K562 (cell line): ENCODE measurements at regions not wholly inside any gene's neighbourhood (a gene's known extent, or its start where the extent isn't known, plus 50 kb on each side); places are given as distances from the start of the nearest gene placed in this dataset.

Source experiments
- ATAC-seq: fragments of 200-7000 bp; cut with Tn5 transposase; 3 replicates; pipeline ENCODE4 v1.9.1; 2020; ENCODE audit warnings: moderate library complexity
- BruUV-seq: library from RNA; stranded (reverse); fragments of 400-500 nt; replicated peaks from 2 replicates; lab custom pipeline; 2021; lab: Mats Ljungman, UMichigan
- CTCF ChIA-PET: fragments of 300-600 bp; formaldehyde crosslinking; extraction: SDS; loops from one replicate; lab custom pipeline; 2021; ENCODE audit warnings: low intra/inter-chr PET ratio; lab: Yijun Ruan, JAX
- POLR2A ChIA-PET: fragments of 300-600, 350-650 bp; sonication (Branson Sonifier 250); formaldehyde crosslinking; extraction: SDS; loops from one replicate; lab custom pipeline; 2021; ENCODE audit warnings: antibody characterized with exemption, inconsistent platforms; lab: Yijun Ruan, JAX
- DNase-seq, 4 experiments: peaks; one replicate each; pipeline versions ENCODE4 v3.0.0 to v3.0.0-alpha.2; 2011 to 2018; ENCODE audit warnings: low spot score in 3 of 4, mixed read lengths in 3 of 4; ENCODE audit errors: extremely low read depth in 1 of 4
- FAIRE-seq: peaks from 2 replicates; lab custom pipeline; 2011; peaks lifted over from hg19 to GRCh38; lab: Jason Lieb, UNC
- H2AFZ ChIP-seq: 2 replicates; pipeline ENCODE4 v1.6.0; 2011; ENCODE audit warnings: low read depth, low read length, control low read depth, inconsistent platforms
- H3K27ac ChIP-seq: fragments of 200-600 bp; 3 replicates; pipeline ENCODE4 v1.8.0; 2011; ENCODE audit warnings: low read depth, mild to moderate bottlenecking, control low read depth, inconsistent platforms, low read length, moderate library complexity, mixed read lengths; ENCODE audit errors: extremely low read depth
- H3K27me3 ChIP-seq, 2 experiments: fragments of 300-600 bp in 1 of 2; 2 replicates in 1 of 2; 3 replicates in 1 of 2; pipeline versions ENCODE4 v1.6.0 to v1.8.0; 2011; ENCODE audit warnings: inconsistent platforms in 2 of 2, low read length in 2 of 2, mild to moderate bottlenecking in 1 of 2, mixed read lengths in 1 of 2, moderate library complexity in 1 of 2; ENCODE audit not compliant: control insufficient read depth in 2 of 2, insufficient read depth in 2 of 2
- H3K36me3 ChIP-seq: fragments of 300-600 bp; 3 replicates; pipeline ENCODE4 v1.8.0; 2011; ENCODE audit warnings: mild to moderate bottlenecking, low read length, inconsistent platforms; ENCODE audit not compliant: control insufficient read depth, insufficient read depth
- H3K4me1 ChIP-seq, 2 experiments: fragments of 200-600 bp in 1 of 2; replicated peaks in 1 of 2; 2 replicates in 1 of 2; 3 replicates in 1 of 2; pipeline versions ENCODE4 v1.5.1 to v1.8.0; 2011; ENCODE audit warnings: inconsistent platforms in 2 of 2, low read length in 2 of 2, mild to moderate bottlenecking in 1 of 2, mixed read lengths in 1 of 2, moderate library complexity in 1 of 2; ENCODE audit not compliant: control insufficient read depth in 2 of 2, insufficient read depth in 2 of 2
- H3K4me2 ChIP-seq: 2 replicates; pipeline ENCODE4 v1.6.1; 2011; ENCODE audit warnings: low read length, control low read depth, inconsistent platforms, mixed read lengths; ENCODE audit not compliant: insufficient read depth
- H3K4me3 ChIP-seq: fragments of 200-600 bp; sonication (generic), shearing (Covaris generic); 2 replicates; pipeline ENCODE4 v1.5.1; 2016; ENCODE audit warnings: control low read depth, inconsistent platforms
- H3K79me2 ChIP-seq: fragments of 200-600 bp; 3 replicates; pipeline ENCODE4 v1.8.0; 2011; ENCODE audit warnings: low read length, inconsistent platforms; ENCODE audit not compliant: control insufficient read depth, insufficient read depth
- H3K9ac ChIP-seq, 2 experiments: 2 replicates each; pipeline versions ENCODE4 v1.6.0 to v1.6.1; 2011; ENCODE audit warnings: low read depth in 2 of 2, low read length in 2 of 2, control low read depth in 1 of 2, inconsistent platforms in 1 of 2, mild to moderate bottlenecking in 1 of 2, mixed read lengths in 1 of 2; ENCODE audit not compliant: insufficient read depth in 1 of 2
- H3K9me1 ChIP-seq: one replicate; pipeline ENCODE4 v1.6.0; 2011; ENCODE audit warnings: inconsistent platforms, mild to moderate bottlenecking, low read length, moderate library complexity; ENCODE audit not compliant: control insufficient read depth, insufficient read depth
- H3K9me3 ChIP-seq: replicated peaks from 2 replicates; pipeline ENCODE4 v1.5.1; 2011; ENCODE audit warnings: low read depth, low read length, inconsistent platforms; ENCODE audit not compliant: control insufficient read depth, insufficient read depth
- H4K20me1 ChIP-seq: replicated peaks from 2 replicates; pipeline ENCODE4 v1.6.1; 2011; ENCODE audit warnings: low read length, inconsistent platforms, mixed read lengths; ENCODE audit not compliant: control insufficient read depth, insufficient read depth
- HCFC1 ChIP-seq: IDR thresholded peaks from 2 replicates; pipeline ENCODE4 v1.6.1; 2012; ENCODE audit warnings: low read depth, low read length, improper control_type of control experiment
- HDAC8 ChIP-seq: fragments of 450-650 bp; IDR thresholded peaks from 2 replicates; pipeline ENCODE4 v1.6.1; 2016; ENCODE audit warnings: mild to moderate bottlenecking, missing genetic modification characterization, moderate library complexity, missing compliant biosample characterization
- PML ChIP-seq: IDR thresholded peaks from 2 replicates; pipeline ENCODE4 v1.6.1; 2012; ENCODE audit warnings: low read length, inconsistent platforms
- RAD21 ChIP-seq, 2 experiments: fragments of 250-450 bp in 1 of 2; fragments of 450-650 bp in 1 of 2; sonication (Bioruptor Pico) in 1 of 2; formaldehyde crosslinking in 1 of 2; IDR thresholded peaks in 1 of 2; conservative IDR thresholded peaks in 1 of 2; 2 replicates each; pipeline versions ENCODE4 v1.4.0 to v1.8.0; 2020 to 2022; ENCODE audit warnings: mild to moderate bottlenecking in 2 of 2, moderate library complexity in 1 of 2
- SREBF2 ChIP-seq: sonication (generic); formaldehyde crosslinking; IDR thresholded peaks from 2 replicates; pipeline ENCODE4 v1.4.0; 2020; ENCODE audit warnings: mild to moderate bottlenecking, missing genetic modification reagents
- TRIM28 ChIP-seq: fragments of 450-650 bp; IDR thresholded peaks from 2 replicates; pipeline ENCODE4 v1.6.1; 2017
- WHSC1 ChIP-seq: IDR thresholded peaks from one replicate; pipeline ENCODE4 v1.6.1; 2012; ENCODE audit warnings: low read length, control low read depth, inconsistent platforms
- ZNF224 ChIP-seq: sonication (generic); formaldehyde crosslinking; IDR thresholded peaks from 2 replicates; pipeline ENCODE4 v1.8.0; 2022; ENCODE audit warnings: mild to moderate bottlenecking, missing genetic modification reagents
- ZNF384 ChIP-seq: IDR thresholded peaks from 2 replicates; pipeline ENCODE4 v1.6.1; 2012; ENCODE audit warnings: low read depth, low read length, improper control_type of control experiment
- ZNF551 ChIP-seq: fragments of 250-450 bp; sonication (Bioruptor Pico); IDR thresholded peaks from 2 replicates; pipeline ENCODE4 v1.5.0; 2021; ENCODE audit warnings: mild to moderate bottlenecking, moderate library complexity
- WGBS: fragments of 100-300 bp; shearing (Covaris generic); methylation state at CpG from one replicate; pipeline ENCODE4 v1.1.6; 2016; ENCODE audit warnings: low coverage, mixed read lengths; ENCODE audit not compliant: insufficient coverage; ENCODE audit errors: missing lambda C conversion rate; 5-methylcytosine and 5-hydroxymethylcytosine counted together
- in situ Hi-C: fragments of 300-500 bp; cut with MboI; formaldehyde crosslinking; loops from 4 replicates; pipeline ENCODE4 v1.15.0; 2018; ENCODE audit warnings: inconsistent platforms, mixed read lengths
- intact Hi-C: fragments of 100-400 bp; cut with micrococcal nuclease; formaldehyde crosslinking; loops from 2 replicates; pipeline ENCODE4 v1.14.2; 2022
- TF ChIP-seq, protein P1 (sequence below), 2 experiments: fragments of 450-650 bp; IDR thresholded peaks; 2 replicates each; pipeline ENCODE4 v1.6.1; 2018; ENCODE audit warnings: mild to moderate bottlenecking in 2 of 2, low read depth in 1 of 2; ENCODE audit not compliant: partially characterized antibody in 2 of 2
- TF ChIP-seq, protein P2 (sequence below): fragments of 200-800 bp; sonication (Bioruptor generic); IDR thresholded peaks from 2 replicates; pipeline ENCODE4 v1.6.1; 2017; ENCODE audit warnings: missing genetic modification characterization, missing compliant biosample characterization
- TF ChIP-seq, protein P3 (sequence below): IDR thresholded peaks from 2 replicates; pipeline ENCODE4 v1.6.1; 2012; ENCODE audit warnings: low read depth, low read length, improper control_type of control experiment, borderline replicate concordance
- TF ChIP-seq, protein P4 (sequence below): fragments of 250-450 bp; sonication (Bioruptor Pico); IDR thresholded peaks from 2 replicates; pipeline ENCODE4 v1.8.0; 2021; ENCODE audit warnings: borderline replicate concordance, mild to moderate bottlenecking, moderate library complexity; ENCODE audit not compliant: poor library complexity, severe bottlenecking
- TF ChIP-seq, protein P5 (sequence below): IDR thresholded peaks from 3 replicates; pipeline ENCODE4 v1.6.1; 2011; ENCODE audit warnings: borderline replicate concordance, mild to moderate bottlenecking; ENCODE audit not compliant: insufficient read length, insufficient read depth

DNA sequence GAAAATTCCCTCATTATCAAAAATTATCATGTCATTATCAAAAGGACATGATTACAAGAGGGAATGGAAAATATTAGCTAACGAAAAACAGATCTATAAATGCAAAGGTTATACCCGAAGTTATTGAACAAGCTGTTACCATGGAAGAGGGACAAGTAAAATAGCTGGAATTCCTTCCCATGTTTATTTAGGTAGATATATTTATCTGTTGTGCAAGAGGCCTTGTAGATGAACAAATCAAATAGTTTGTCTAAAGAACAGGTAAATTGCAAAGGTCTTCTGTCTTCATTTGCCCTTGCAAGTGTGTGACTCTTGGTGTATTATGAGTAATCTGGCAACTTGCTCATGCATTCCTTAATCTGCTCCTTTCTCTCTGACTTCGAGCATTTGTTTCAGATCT lies 1170.9 kb downstream of the SORCS1 start:
- Histone ChIP-seq H3K4me1 (no peaks in the 10 kb centered on the region), H4K20me1 (no peaks in the 10 kb centered on the region), H3K9me1 (no peaks in the 10 kb centered on the region), H3K36me3 (no peaks in the 10 kb centered on the region), H2AFZ (no peak overlapping the region), H3K4me3 (no peak overlapping the region), H3K9me3 (no peaks in the 10 kb centered on the region), H3K9ac (no peak overlapping the region), H3K4me2 (no peak overlapping the region), H3K27ac (no peak overlapping the region), H3K79me2 (no peaks in the 10 kb centered on the region), H3K27me3 (no peaks in the 10 kb centered on the region)
- CTCF ChIA-PET = no interaction called here
- POLR2A ChIA-PET = no interaction called here
- BruUV-seq = no TSS peak
- intact Hi-C loops = no loop called here
- FAIRE-seq = no peak
- DNase-seq = no peak
- no peak for ATAC-seq
- in situ Hi-C loops = no loop called here
- WGBS = 0% methylated on average over 3 of the region's 3 CpGs
- TF ChIP-seq HCFC1 = no peak
- TF ChIP-seq, protein P1, sequence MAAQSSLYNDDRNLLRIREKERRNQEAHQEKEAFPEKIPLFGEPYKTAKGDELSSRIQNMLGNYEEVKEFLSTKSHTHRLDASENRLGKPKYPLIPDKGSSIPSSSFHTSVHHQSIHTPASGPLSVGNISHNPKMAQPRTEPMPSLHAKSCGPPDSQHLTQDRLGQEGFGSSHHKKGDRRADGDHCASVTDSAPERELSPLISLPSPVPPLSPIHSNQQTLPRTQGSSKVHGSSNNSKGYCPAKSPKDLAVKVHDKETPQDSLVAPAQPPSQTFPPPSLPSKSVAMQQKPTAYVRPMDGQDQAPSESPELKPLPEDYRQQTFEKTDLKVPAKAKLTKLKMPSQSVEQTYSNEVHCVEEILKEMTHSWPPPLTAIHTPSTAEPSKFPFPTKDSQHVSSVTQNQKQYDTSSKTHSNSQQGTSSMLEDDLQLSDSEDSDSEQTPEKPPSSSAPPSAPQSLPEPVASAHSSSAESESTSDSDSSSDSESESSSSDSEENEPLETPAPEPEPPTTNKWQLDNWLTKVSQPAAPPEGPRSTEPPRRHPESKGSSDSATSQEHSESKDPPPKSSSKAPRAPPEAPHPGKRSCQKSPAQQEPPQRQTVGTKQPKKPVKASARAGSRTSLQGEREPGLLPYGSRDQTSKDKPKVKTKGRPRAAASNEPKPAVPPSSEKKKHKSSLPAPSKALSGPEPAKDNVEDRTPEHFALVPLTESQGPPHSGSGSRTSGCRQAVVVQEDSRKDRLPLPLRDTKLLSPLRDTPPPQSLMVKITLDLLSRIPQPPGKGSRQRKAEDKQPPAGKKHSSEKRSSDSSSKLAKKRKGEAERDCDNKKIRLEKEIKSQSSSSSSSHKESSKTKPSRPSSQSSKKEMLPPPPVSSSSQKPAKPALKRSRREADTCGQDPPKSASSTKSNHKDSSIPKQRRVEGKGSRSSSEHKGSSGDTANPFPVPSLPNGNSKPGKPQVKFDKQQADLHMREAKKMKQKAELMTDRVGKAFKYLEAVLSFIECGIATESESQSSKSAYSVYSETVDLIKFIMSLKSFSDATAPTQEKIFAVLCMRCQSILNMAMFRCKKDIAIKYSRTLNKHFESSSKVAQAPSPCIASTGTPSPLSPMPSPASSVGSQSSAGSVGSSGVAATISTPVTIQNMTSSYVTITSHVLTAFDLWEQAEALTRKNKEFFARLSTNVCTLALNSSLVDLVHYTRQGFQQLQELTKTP (IDR thresholded peaks at IDR 0.05; ENCODE audit: low read depth in 1 of 2, partially characterized antibody in 2 of 2) = no peak
- no peak for TF ChIP-seq RAD21 (CRISPR knock-in tag; conservative IDR thresholded peaks at IDR 0.05 in 1 of 2, IDR thresholded peaks at IDR 0.05 in 1 of 2)
- TF ChIP-seq PML = no peak
- TF ChIP-seq, protein P2, sequence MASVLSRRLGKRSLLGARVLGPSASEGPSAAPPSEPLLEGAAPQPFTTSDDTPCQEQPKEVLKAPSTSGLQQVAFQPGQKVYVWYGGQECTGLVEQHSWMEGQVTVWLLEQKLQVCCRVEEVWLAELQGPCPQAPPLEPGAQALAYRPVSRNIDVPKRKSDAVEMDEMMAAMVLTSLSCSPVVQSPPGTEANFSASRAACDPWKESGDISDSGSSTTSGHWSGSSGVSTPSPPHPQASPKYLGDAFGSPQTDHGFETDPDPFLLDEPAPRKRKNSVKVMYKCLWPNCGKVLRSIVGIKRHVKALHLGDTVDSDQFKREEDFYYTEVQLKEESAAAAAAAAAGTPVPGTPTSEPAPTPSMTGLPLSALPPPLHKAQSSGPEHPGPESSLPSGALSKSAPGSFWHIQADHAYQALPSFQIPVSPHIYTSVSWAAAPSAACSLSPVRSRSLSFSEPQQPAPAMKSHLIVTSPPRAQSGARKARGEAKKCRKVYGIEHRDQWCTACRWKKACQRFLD (CRISPR knock-in tag) = no peak
- no peak for TF ChIP-seq TRIM28
- TF ChIP-seq ZNF384 = no peak
- TF ChIP-seq, protein P3, sequence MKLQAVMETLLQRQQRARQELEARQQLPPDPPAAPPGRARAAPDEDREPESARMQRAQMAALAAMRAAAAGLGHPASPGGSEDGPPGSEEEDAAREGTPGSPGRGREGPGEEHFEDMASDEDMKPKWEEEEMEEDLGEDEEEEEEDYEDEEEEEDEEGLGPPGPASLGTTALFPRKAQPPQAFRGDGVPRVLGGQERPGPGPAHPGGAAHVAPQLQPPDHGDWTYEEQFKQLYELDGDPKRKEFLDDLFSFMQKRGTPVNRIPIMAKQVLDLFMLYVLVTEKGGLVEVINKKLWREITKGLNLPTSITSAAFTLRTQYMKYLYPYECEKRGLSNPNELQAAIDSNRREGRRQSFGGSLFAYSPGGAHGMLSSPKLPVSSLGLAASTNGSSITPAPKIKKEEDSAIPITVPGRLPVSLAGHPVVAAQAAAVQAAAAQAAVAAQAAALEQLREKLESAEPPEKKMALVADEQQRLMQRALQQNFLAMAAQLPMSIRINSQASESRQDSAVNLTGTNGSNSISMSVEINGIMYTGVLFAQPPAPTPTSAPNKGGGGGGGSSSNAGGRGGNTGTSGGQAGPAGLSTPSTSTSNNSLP = no peak
- no peak for TF ChIP-seq ZNF224
- no peak for TF ChIP-seq SREBF2
- no peak for TF ChIP-seq HDAC8 (tag)
- TF ChIP-seq WHSC1 = no peak
- TF ChIP-seq, protein P4, sequence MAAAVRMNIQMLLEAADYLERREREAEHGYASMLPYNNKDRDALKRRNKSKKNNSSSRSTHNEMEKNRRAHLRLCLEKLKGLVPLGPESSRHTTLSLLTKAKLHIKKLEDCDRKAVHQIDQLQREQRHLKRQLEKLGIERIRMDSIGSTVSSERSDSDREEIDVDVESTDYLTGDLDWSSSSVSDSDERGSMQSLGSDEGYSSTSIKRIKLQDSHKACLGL (CRISPR knock-in tag) = no peak
- TF ChIP-seq ZNF551 (CRISPR knock-in tag) = no peak
- TF ChIP-seq, protein P5, sequence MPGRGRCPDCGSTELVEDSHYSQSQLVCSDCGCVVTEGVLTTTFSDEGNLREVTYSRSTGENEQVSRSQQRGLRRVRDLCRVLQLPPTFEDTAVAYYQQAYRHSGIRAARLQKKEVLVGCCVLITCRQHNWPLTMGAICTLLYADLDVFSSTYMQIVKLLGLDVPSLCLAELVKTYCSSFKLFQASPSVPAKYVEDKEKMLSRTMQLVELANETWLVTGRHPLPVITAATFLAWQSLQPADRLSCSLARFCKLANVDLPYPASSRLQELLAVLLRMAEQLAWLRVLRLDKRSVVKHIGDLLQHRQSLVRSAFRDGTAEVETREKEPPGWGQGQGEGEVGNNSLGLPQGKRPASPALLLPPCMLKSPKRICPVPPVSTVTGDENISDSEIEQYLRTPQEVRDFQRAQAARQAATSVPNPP = no peak
